ENCODE measurements at regions not wholly inside any gene's neighbourhood (a gene's known extent, or its start where the extent isn't known, plus 50 kb on each side); places are given as distances from the start of the nearest gene placed in this dataset.

GRCh38 chr2:56099963-56100362 is 83.8 kb upstream of the CCDC85A start:
- no peak for TF ChIP-seq EZH2 (IDR thresholded peaks at IDR 0.05; ENCODE audit: borderline replicate concordance)
- TF ChIP-seq CTCF (IDR thresholded peaks at IDR 0.05; ENCODE audit: poor library complexity): no peak
- TF ChIP-seq EZH2phosphoT487 (IDR thresholded peaks at IDR 0.05; ENCODE audit: low read depth, severe bottlenecking, unreplicated experiment): no peak

All from hepatocyte (in vitro differentiated cells).